HEK293T (cell line): ENCODE measurements at regions not wholly inside any gene's neighbourhood (a gene's known extent, or its start where the extent isn't known, plus 50 kb on each side); places are given as distances from the start of the nearest gene placed in this dataset.

ENCODE experiments used
- CTCF ChIA-PET: fragments of 350-600 bp; formaldehyde crosslinking; extraction: SDS; loops from one replicate; lab custom pipeline; 2021; ENCODE audit warnings: antibody characterized with exemption, inconsistent platforms; lab: Yijun Ruan, JAX
- POLR2A ChIA-PET: fragments of 350-600 bp; formaldehyde crosslinking; extraction: SDS; loops from one replicate; lab custom pipeline; 2020; ENCODE audit warnings: antibody characterized with exemption, inconsistent platforms; lab: Yijun Ruan, JAX
- DNase-seq: peaks from one replicate; pipeline ENCODE4 v3.0.0; 2012; ENCODE audit warnings: mixed read lengths; ENCODE audit errors: extremely low spot score
- ARNT ChIP-seq: fragments of 450-650 bp; IDR thresholded peaks from 2 replicates; pipeline ENCODE4 v1.6.1; 2017; ENCODE audit warnings: mild to moderate bottlenecking
- BHLHE40 ChIP-seq: fragments of 450-650 bp; IDR thresholded peaks from 2 replicates; pipeline ENCODE4 v1.6.1; 2016; ENCODE audit warnings: mild to moderate bottlenecking, moderate library complexity, borderline replicate concordance
- CTBP1 ChIP-seq: fragments of 450-650 bp; IDR thresholded peaks from 2 replicates; pipeline ENCODE4 v1.6.1; 2016; ENCODE audit warnings: borderline replicate concordance
- ELF4 ChIP-seq: fragments of 450-650 bp; IDR thresholded peaks from 2 replicates; pipeline ENCODE4 v1.6.1; 2017; ENCODE audit warnings: antibody characterized with exemption
- FOXA1 ChIP-seq: fragments of 450-650 bp; IDR thresholded peaks from 2 replicates; pipeline ENCODE4 v1.6.1; 2016; ENCODE audit warnings: mild to moderate bottlenecking
- FOXK2 ChIP-seq: fragments of 450-650 bp; IDR thresholded peaks from 2 replicates; pipeline ENCODE4 v1.6.1; 2016; ENCODE audit warnings: mild to moderate bottlenecking
- FOXM1 ChIP-seq: fragments of 450-650 bp; IDR thresholded peaks from 2 replicates; pipeline ENCODE4 v1.6.1; 2017; ENCODE audit warnings: mild to moderate bottlenecking, borderline replicate concordance
- HDGF ChIP-seq: fragments of 450-650 bp; IDR thresholded peaks from 2 replicates; pipeline ENCODE4 v1.6.1; 2017; ENCODE audit warnings: antibody characterized with exemption, borderline replicate concordance
- L3MBTL2 ChIP-seq: fragments of 450-650 bp; conservative IDR thresholded peaks from 2 replicates; pipeline ENCODE4 v1.6.1; 2016; ENCODE audit warnings: mild to moderate bottlenecking
- LEF1 ChIP-seq: fragments of 450-650 bp; IDR thresholded peaks from 2 replicates; pipeline ENCODE4 v1.6.1; 2017; ENCODE audit warnings: mild to moderate bottlenecking, borderline replicate concordance
- NFRKB ChIP-seq: fragments of 450-650 bp; IDR thresholded peaks from 2 replicates; pipeline ENCODE4 v1.6.1; 2016; ENCODE audit warnings: mild to moderate bottlenecking, moderate library complexity
- SP1 ChIP-seq: fragments of 450-650 bp; IDR thresholded peaks from 2 replicates; pipeline ENCODE4 v1.6.1; 2017
- SUZ12 ChIP-seq: fragments of 450-650 bp; IDR thresholded peaks from 2 replicates; pipeline ENCODE4 v1.6.1; 2016; ENCODE audit warnings: mild to moderate bottlenecking
- TARDBP ChIP-seq: fragments of 450-650 bp; IDR thresholded peaks from 2 replicates; pipeline ENCODE4 v1.6.1; 2016
- ZNF384 ChIP-seq: fragments of 450-650 bp; IDR thresholded peaks from 2 replicates; pipeline ENCODE4 v1.6.1; 2016
- TF ChIP-seq, protein P1 (sequence below): fragments of 450-650 bp; IDR thresholded peaks from 2 replicates; pipeline ENCODE4 v1.6.1; 2016

DNA sequence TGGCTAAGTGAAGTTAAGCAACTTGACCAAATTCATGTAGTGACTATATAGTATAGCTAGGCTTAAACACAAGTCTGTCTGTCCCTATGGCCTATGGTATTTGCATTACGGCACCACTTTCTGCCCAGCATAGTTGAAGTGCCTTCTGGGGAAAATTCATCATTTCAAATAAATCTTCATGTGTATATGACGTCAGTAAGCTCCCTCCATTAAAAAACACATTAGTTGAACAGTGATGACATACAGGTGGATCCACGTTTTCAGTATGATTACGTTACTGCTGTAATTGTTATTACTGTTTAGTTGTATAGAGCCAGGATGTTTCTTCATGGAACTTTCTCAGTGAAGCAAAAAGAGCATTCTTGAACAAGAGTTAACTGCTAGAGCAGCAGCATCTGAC is 96.2 kb downstream of the TENT5A start:
- TF ChIP-seq ELF4 (no peak), BHLHE40 (no peak), LEF1 (no peak), HDGF (no peak), FOXA1 (no peak), ARNT (no peak), ZNF384 (no peak), SP1 (no peak), NFRKB (no peak), FOXM1 (no peak), L3MBTL2 (no peak), CTBP1 (no peak), TARDBP (no peak), FOXK2 (no peak), SUZ12 (no peak)
- TF ChIP-seq, protein P1, sequence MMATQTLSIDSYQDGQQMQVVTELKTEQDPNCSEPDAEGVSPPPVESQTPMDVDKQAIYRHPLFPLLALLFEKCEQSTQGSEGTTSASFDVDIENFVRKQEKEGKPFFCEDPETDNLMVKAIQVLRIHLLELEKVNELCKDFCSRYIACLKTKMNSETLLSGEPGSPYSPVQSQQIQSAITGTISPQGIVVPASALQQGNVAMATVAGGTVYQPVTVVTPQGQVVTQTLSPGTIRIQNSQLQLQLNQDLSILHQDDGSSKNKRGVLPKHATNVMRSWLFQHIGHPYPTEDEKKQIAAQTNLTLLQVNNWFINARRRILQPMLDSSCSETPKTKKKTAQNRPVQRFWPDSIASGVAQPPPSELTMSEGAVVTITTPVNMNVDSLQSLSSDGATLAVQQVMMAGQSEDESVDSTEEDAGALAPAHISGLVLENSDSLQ = no peak
- CTCF ChIA-PET = no interaction called here
- DNase-seq = no peak
- POLR2A ChIA-PET = no interaction called here

DNA sequence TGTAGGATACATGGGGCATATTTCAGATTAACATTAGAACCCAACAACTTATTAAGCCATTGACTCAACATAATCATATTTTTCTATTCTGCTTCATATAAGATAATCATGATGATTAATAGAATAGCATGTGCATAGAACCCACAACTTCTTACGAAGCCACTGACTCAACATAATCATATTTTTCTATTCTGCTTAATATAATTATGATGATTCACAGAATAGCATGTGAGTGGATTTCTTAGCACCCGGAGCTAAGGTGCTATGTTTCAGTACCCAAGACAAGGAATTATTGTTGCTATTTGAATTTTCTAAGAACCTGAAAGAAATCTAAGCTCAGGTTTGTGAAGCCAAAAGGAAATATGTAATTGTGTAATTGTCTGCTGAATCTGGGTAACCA is 96.8 kb downstream of the TENT5A start:
- TF ChIP-seq TARDBP (no peak), ELF4 (no peak), ZNF384 (no peak), HDGF (no peak), SUZ12 (no peak), FOXK2 (no peak), CTBP1 (no peak), L3MBTL2 (no peak), ARNT (no peak), LEF1 (no peak), FOXA1 (no peak), BHLHE40 (no peak), FOXM1 (no peak), SP1 (no peak), NFRKB (no peak)
- TF ChIP-seq, protein P1 = no peak
- DNase-seq = no peak
- ChIA-PET CTCF (no interaction called here), POLR2A (no interaction called here)

DNA sequence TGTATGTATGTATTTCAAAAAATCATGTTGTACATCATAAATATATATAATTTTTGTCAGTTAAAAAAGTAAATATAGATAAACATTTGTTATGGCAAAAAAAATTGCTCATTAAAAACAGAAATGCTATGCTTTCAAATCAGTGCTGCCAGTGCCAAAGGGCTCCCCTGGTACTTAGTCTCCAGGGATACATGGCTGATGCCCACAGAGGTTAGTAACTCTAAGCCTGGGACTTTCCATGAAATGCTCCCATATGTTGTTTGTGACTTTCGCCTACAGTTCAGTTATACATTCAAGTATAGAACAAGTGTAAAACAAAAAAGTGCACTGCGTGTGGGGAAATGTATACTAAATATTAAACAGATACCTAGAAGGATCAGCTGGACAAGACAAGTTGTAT is 104.0 kb downstream of the TENT5A start:
- DNase-seq = no peak

DNA sequence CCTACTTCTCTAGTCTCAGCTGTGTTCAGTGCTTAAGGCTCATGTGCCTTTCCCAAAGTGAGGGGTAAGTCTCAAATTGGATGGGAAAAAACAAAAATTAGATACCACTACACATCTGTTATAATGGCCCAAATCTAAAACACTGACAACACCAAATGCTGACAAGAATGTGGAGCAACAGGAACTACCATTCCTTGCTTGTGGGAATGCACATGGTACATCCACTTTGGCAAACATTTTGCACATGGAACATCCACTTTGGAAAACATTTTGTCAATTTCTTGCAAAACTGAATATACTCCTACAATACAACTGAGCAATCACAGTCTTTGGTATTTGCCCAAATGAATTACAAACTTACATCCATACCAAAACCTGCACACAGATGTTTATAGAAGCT is 109.3 kb downstream of the TENT5A start:
- ChIA-PET POLR2A (no interaction called here), CTCF (no interaction called here)
- TF ChIP-seq, protein P1 = no peak
- TF ChIP-seq CTBP1 = no peak
- no peak for TF ChIP-seq FOXK2
- TF ChIP-seq TARDBP = no peak
- TF ChIP-seq FOXA1 = no peak
- TF ChIP-seq SUZ12 = no peak
- TF ChIP-seq SP1 = no peak
- no peak for TF ChIP-seq HDGF
- no peak for TF ChIP-seq NFRKB
- no peak for TF ChIP-seq BHLHE40
- TF ChIP-seq ZNF384 = no peak
- TF ChIP-seq ARNT = no peak
- no peak for TF ChIP-seq L3MBTL2
- TF ChIP-seq FOXM1 = no peak
- no peak for DNase-seq

More for the DNA sequence above, 104.0 kb downstream of the TENT5A start:
- POLR2A ChIA-PET = no interaction called here
- CTCF ChIA-PET = no interaction called here
- TF ChIP-seq HDGF (no peak), SP1 (no peak), LEF1 (no peak), FOXA1 (no peak), TARDBP (no peak), FOXK2 (no peak), CTBP1 (no peak), BHLHE40 (no peak), SUZ12 (no peak), ZNF384 (no peak), ARNT (no peak), ELF4 (no peak), L3MBTL2 (no peak), FOXM1 (no peak), NFRKB (no peak)
- TF ChIP-seq, protein P1 = no peak

DNA sequence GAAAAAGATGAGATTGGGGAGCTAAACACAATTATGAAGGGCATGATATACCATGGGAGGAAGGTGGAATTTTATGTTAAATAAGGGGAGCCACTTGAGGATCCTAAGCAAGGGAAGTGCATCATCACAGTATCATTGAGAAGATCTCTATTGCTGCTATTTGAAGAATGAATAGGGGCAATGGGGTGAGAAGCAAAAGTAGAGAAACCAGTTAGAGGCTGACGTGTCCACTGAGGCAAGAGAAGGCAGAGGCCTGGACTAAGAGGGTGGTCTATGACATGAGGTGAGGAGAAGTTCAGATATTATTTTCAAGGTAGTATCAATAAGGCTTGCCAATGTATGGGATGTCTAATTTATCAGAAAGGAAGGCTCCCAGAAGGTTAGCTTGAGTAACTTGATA is 111.6 kb downstream of the TENT5A start:
- ChIA-PET CTCF (no interaction called here), POLR2A (no interaction called here)
- TF ChIP-seq ARNT (no peak), FOXM1 (no peak), FOXK2 (no peak), FOXA1 (no peak), L3MBTL2 (no peak), LEF1 (no peak)
- DNase-seq = no peak

DNA sequence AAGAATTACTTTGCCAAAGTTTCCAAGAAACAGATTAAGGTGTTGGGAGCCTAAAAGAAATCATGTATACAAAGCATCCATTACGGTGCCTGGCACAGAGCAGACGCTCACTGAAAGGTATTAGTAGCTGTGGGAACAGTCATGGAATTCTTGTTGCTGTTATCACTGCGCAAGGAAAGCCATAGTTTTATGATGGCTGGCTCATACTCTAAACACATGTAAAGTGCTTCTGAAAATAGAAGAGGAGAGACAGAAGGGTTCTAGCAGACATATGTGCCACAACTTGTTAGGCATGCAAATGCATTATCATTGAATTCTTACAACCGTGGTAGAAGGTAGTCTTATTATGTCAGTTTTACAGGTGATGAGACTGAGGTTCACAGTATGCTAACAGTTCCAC is 112.4 kb downstream of the TENT5A start:
- TF ChIP-seq FOXA1 = no peak
- ChIA-PET CTCF (no interaction called here), POLR2A (no interaction called here)
- no peak for DNase-seq
